ENCODE measurements at regions not wholly inside any gene's neighbourhood (a gene's known extent, or its start where the extent isn't known, plus 50 kb on each side); places are given as distances from the start of the nearest gene placed in this dataset.

DNA sequence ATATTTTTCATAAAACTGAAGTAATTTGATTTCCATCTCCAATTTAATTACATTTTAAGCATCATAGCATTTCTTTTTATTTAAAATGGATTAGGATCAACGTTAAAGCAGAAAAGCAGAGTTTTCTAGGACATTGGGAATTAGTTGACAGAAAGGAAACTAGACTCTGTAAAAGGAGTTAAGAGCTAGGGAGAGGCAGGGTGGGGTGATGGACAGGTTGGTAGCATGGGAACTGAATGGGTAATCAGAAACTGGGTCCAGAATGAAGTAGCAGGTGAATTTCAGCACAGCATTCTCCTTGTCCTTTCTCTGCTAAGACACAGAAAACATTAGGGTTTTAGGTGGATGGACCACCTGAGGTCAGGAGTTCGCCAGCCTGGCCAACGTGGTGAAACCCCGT lies 97.6 kb downstream of the ANAPC4 start:
- no peak overlapping the region for H3K4me3 ChIP-seq (ENCODE audit: low read depth, low read length)
- TF ChIP-seq, protein P1, sequence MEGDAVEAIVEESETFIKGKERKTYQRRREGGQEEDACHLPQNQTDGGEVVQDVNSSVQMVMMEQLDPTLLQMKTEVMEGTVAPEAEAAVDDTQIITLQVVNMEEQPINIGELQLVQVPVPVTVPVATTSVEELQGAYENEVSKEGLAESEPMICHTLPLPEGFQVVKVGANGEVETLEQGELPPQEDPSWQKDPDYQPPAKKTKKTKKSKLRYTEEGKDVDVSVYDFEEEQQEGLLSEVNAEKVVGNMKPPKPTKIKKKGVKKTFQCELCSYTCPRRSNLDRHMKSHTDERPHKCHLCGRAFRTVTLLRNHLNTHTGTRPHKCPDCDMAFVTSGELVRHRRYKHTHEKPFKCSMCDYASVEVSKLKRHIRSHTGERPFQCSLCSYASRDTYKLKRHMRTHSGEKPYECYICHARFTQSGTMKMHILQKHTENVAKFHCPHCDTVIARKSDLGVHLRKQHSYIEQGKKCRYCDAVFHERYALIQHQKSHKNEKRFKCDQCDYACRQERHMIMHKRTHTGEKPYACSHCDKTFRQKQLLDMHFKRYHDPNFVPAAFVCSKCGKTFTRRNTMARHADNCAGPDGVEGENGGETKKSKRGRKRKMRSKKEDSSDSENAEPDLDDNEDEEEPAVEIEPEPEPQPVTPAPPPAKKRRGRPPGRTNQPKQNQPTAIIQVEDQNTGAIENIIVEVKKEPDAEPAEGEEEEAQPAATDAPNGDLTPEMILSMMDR (IDR thresholded peaks at IDR 0.05; ENCODE audit: borderline replicate concordance, insufficient read depth, low read depth, low read length) = no peak

DNA sequence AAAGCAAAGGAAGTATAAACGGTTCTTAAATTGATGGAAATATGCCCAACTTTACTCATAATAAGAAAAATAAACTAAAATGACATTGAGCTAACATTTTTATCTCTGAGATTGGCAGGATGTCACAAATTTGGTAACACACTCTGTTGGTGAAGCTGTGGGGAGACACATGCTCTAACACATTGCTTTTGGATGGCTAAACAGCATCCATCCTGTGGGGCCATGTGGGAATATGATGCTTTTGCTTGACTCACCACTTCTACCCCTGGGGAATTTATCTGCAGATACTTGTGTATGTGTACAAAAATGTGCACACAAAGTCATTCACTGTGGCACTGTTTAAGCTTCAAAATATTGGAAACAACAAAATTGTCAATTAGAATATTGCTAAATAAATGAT lies 100.2 kb downstream of the ANAPC4 start:
- TF ChIP-seq, protein P1 (IDR thresholded peaks at IDR 0.05; ENCODE audit: borderline replicate concordance, insufficient read depth, low read depth, low read length) = no peak
- no peak overlapping the region for H3K4me3 ChIP-seq (ENCODE audit: low read depth, low read length)

DNA sequence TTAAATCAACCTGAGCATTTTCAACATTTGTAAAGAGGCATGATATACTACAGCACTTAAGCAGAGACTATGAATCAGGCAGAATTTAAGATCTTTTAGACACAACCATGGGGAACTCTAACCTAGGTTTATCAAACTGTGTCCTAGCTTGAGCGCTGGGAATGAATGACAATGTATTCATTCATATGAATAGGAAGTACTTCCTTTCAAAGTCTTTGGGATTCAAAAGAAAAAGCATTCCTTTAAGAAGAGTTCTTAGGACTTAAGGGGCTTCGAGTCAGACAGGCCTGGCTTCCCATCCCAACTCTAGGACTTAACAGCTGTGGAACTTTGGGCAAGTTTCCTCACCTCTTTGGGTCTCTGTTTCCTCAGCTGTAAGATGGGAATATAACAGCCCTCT lies 104.6 kb downstream of the ANAPC4 start:
- H3K4me3 ChIP-seq (ENCODE audit: low read depth, low read length) = no peak overlapping the region
- TF ChIP-seq, protein P1 (IDR thresholded peaks at IDR 0.05; ENCODE audit: borderline replicate concordance, insufficient read depth, low read depth, low read length) = no peak

DNA sequence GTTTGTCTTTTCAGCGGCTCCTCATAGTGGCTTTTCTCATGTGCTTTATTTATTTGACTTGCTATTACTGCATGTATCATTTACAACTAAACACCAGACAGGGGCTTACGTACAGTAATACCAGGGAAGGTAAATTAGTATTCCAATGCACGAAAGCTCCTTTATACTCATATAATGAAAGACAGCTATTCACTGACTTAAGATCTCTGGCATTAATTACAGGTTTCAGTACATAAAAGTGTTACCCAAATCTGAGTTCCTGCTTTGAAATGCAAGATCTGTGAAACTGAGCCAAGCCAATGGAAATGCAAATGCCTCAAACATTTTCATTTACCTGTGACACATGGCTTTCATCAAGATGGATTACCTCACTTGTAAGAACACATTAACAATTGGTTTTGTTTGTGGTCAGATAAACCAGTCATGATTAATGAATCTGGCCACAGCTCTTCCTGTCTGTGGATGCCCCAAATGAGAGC lies 107.2 kb downstream of the ANAPC4 start:
- TF ChIP-seq, protein P1 (IDR thresholded peaks at IDR 0.05; ENCODE audit: borderline replicate concordance, insufficient read depth, low read depth, low read length) = no peak
- H3K4me3 ChIP-seq (ENCODE audit: low read depth, low read length) = no peak overlapping the region

DNA sequence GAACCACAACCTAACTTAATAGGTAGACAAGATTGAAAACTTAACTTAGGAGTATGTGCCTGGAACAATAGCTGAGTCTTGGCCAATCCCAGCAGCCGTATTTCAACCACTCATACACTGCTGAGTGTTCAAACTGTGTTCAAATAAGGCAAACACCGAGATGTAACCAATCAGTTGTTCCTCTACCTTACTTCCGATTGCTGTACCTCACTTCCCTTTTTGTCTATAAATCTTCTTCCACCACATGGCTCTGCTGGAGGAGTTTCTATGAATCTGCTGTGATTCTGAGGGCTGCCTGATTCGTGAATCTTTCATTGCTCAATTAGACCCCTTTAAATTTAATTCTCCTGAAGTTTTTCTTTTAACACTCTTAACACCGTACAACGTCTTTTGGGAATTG lies 108.0 kb downstream of the ANAPC4 start:
- TF ChIP-seq, protein P1 (IDR thresholded peaks at IDR 0.05; ENCODE audit: borderline replicate concordance, insufficient read depth, low read depth, low read length) = no peak
- H3K4me3 ChIP-seq (ENCODE audit: low read depth, low read length) = no peak overlapping the region

DNA sequence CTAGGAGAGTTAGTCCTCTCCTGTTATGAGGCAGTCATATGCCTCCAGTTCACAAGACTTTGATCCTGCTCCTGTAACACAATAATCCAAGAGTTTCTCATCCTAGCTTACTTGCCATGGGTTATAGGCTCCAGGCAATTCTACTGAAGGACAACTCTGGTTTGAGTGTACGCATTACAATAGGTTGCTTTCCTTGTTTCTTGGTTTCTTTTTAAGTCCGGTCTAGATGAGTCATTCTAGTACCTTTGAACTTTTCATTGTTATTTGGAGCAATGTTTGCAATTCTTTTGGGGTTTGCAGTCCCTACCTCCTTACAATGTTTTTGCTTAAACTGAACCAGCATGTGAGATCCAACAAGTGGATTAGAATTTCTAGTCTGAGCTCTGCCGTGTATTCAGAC lies 109.1 kb downstream of the ANAPC4 start:
- TF ChIP-seq, protein P1 (IDR thresholded peaks at IDR 0.05; ENCODE audit: borderline replicate concordance, insufficient read depth, low read depth, low read length) = no peak
- H3K4me3 ChIP-seq (ENCODE audit: low read depth, low read length) = no peak overlapping the region

DNA sequence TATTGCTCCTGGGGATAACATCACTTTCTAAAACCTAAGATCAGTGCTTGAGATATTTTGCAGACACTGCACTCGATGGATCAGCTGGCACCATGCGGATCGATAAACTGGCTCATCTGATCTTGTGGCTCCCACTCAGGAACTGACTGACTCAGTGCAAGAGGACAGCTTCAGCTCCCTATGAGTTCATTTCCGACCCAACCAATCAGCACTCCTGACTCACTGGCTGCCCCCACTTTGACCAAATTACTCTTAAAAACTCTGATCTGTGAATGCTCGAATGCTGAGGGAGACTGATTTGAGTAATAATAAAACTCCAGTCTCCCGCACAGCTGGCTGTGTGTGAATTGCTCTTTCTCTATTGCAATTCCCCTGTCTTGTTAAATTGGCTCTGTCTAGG lies 110.1 kb downstream of the ANAPC4 start:
- TF ChIP-seq, protein P1 (IDR thresholded peaks at IDR 0.05; ENCODE audit: borderline replicate concordance, insufficient read depth, low read depth, low read length) = no peak
- H3K4me3 ChIP-seq (ENCODE audit: low read depth, low read length) = no peak overlapping the region
